CD4-positive, alpha-beta T cell (primary cell): ENCODE measurements at regions not wholly inside any gene's neighbourhood (a gene's known extent, or its start where the extent isn't known, plus 50 kb on each side); places are given as distances from the start of the nearest gene placed in this dataset.

Experiments used
- ATAC-seq: fragments of 200-7000 bp; cut with Tn5 transposase; one replicate; pipeline ENCODE4 v1.10.0; 2022; ENCODE audit warnings: mild to moderate bottlenecking; ENCODE audit not compliant: poor library complexity
- CTCF ChIA-PET: fragments of 350-600 bp; sonication (Branson Sonifier 250); formaldehyde crosslinking; loops from one replicate; lab custom pipeline; 2021; ENCODE audit warnings: antibody characterized with exemption, inconsistent platforms; lab: Charles Lee
- POLR2A ChIA-PET: fragments of 350-600 bp; sonication (Branson Sonifier 250); formaldehyde crosslinking; loops from one replicate; lab custom pipeline; 2021; ENCODE audit warnings: antibody characterized with exemption, inconsistent platforms; lab: Charles Lee
- DNase-seq, 14 experiments: peaks; one replicate each; pipeline ENCODE4 v3.0.0-alpha.2; 2013 to 2020; ENCODE audit warnings: mixed read lengths in 2 of 14
- H3K27ac ChIP-seq, 2 donors: one replicate each; pipeline versions ENCODE4 v1.5.1 to v1.7.0; 2013; ENCODE audit warnings: low read length in 2 of 2, low read depth in 1 of 2, mild to moderate bottlenecking in 1 of 2
- H3K27me3 ChIP-seq, 2 experiments: 1 replicate in 1 of 2; 2 replicates in 1 of 2; pipeline versions ENCODE4 v1.6.1 to v1.7.0; 2013; ENCODE audit warnings: low read length in 2 of 2, control low read depth in 1 of 2, mild to moderate bottlenecking in 1 of 2, moderate library complexity in 1 of 2; ENCODE audit not compliant: insufficient read depth in 2 of 2, control insufficient read depth in 1 of 2
- H3K36me3 ChIP-seq: one replicate; pipeline ENCODE4 v1.6.1; 2013; ENCODE audit warnings: low read length, control low read depth; ENCODE audit not compliant: insufficient read depth
- H3K4me1 ChIP-seq: one replicate; pipeline ENCODE4 v1.6.1; 2013; ENCODE audit warnings: low read length, control low read depth; ENCODE audit not compliant: insufficient read depth
- H3K4me3 ChIP-seq: one replicate; pipeline ENCODE4 v1.5.1; 2013; ENCODE audit warnings: mild to moderate bottlenecking, low read length, moderate library complexity
- H3K9me3 ChIP-seq, 2 experiments: 1 replicate in 1 of 2; 2 replicates in 1 of 2; pipeline versions ENCODE4 v1.6.1 to v1.7.0; 2013; ENCODE audit warnings: low read length in 2 of 2, mild to moderate bottlenecking in 2 of 2, control low read depth in 1 of 2, moderate library complexity in 1 of 2; ENCODE audit not compliant: control insufficient read depth in 1 of 2, insufficient read depth in 1 of 2
- H3K27ac Mint-ChIP-seq: one replicate; pipeline ENCODE4 v1.8.0; 2020; ENCODE audit warnings: mixed read lengths
- H3K27me3 Mint-ChIP-seq: one replicate; pipeline ENCODE4 v1.8.0; 2021; ENCODE audit warnings: mixed read lengths
- H3K36me3 Mint-ChIP-seq: one replicate; pipeline ENCODE4 v1.8.0; 2021; ENCODE audit warnings: low read depth, mixed read lengths
- H3K4me1 Mint-ChIP-seq: one replicate; pipeline ENCODE4 v1.8.0; 2021; ENCODE audit warnings: low read depth, mixed read lengths
- H3K4me3 Mint-ChIP-seq: one replicate; pipeline ENCODE4 v1.8.0; 2020; ENCODE audit warnings: mild to moderate bottlenecking, mixed read lengths
- H3K9me3 Mint-ChIP-seq: one replicate; pipeline ENCODE4 v1.8.0; 2020; ENCODE audit warnings: mixed read lengths
- intact Hi-C, 2 experiments: fragments of 100-400 bp; cut with DNase I in 1 of 2; cut with micrococcal nuclease in 1 of 2; formaldehyde crosslinking; loops; one replicate each; pipeline versions ENCODE4 v1.15.1 to v1.9.0; 2023 to 2025; cut with DNase I, micrococcal nuclease
- TF ChIP-seq, protein P1 (sequence below): fragments of 200-600 bp; IDR thresholded peaks from one replicate; pipeline ENCODE4 v1.8.0; 2022; ENCODE audit warnings: antibody characterized with exemption, mild to moderate bottlenecking

DNA sequence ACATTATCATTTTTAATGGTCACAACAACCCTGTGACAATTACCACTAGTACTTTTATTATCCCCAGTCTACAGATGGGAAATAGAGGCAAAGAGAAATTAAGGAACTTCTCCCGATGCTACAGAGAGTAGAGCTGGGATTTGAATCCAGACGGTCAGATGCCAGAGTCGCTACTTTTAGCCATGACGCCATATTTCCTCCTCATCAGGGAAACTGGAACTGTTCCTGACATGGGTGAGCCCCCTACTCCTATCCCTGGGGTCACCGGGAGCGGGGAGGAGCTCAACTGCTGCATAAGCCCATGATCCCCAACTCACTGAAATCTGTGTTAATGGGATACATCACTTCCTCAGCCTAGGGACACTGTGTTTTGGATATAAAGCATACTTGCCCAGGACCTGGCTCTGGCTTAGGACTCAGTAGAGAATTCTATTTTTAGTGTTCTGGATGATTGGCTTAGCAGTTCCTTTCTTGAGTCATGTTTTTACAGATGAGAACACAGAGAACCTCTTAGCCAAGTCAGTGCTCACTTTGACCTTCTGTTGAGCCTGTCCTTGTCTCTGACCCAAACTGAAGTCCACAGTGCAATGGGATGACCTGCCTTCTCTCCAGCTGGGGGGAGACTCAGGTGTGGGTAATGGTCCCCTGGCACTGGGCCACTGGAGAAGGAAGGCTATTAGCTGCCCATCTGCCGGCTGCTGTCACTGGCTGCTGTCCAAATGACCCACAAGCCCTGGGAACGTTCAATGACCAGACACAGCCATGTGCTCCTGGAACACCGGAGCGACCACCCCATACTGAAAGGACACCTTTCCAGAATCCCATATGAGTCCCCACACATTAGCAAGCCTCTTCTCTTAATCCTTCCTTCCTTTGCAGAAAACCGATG lies 90.8 kb upstream of the SHISA3 start:
- Mint-ChIP-seq H3K4me3 (no peak overlapping the region), H3K27ac (no peak overlapping the region), H3K36me3 (no peaks in the 10 kb centered on the region), H3K4me1 (no peaks in the 10 kb centered on the region), H3K27me3 (peaks cover 30% of the 10 kb centered on the region), H3K9me3 (no peaks in the 10 kb centered on the region)
- no peaks in the 10 kb centered on the region for H3K36me3 ChIP-seq
- H3K27me3 ChIP-seq: peaks cover 0 to 10% of the 10 kb centered on the region in 2 experiments
- H3K4me3 ChIP-seq: no peak overlapping the region
- no peak for DNase-seq
- TF ChIP-seq, protein P1, sequence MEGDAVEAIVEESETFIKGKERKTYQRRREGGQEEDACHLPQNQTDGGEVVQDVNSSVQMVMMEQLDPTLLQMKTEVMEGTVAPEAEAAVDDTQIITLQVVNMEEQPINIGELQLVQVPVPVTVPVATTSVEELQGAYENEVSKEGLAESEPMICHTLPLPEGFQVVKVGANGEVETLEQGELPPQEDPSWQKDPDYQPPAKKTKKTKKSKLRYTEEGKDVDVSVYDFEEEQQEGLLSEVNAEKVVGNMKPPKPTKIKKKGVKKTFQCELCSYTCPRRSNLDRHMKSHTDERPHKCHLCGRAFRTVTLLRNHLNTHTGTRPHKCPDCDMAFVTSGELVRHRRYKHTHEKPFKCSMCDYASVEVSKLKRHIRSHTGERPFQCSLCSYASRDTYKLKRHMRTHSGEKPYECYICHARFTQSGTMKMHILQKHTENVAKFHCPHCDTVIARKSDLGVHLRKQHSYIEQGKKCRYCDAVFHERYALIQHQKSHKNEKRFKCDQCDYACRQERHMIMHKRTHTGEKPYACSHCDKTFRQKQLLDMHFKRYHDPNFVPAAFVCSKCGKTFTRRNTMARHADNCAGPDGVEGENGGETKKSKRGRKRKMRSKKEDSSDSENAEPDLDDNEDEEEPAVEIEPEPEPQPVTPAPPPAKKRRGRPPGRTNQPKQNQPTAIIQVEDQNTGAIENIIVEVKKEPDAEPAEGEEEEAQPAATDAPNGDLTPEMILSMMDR: no peak
- H3K4me1 ChIP-seq: no peaks in the 10 kb centered on the region
- H3K27ac ChIP-seq: no peak overlapping the region
- no peaks in the 10 kb centered on the region for H3K9me3 ChIP-seq
- no peak for ATAC-seq
- intact Hi-C loops: no loop called here
- POLR2A ChIA-PET: no interaction called here
- CTCF ChIA-PET: no interaction called here

DNA sequence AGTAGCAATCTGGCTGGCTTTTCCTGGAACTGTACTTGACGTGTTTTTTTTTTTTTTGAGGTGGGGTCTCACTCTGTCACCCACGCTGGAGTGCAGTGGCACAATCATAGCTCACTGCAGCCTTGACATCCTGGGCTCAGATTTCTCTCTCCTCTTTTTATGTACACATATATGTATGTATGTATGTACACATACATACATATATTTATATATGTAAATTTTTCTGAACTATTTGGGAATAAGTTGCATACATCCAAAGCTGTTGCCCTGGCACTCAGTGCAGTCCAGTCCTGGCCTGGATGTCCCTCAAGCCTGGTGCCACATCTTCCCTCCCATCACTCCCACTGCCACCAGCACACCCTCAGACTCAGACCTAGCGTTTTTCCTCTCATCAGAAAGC lies 89.0 kb upstream of the SHISA3 start:
- H3K4me3 Mint-ChIP-seq: no peak overlapping the region
- ChIA-PET CTCF (no interaction called here), POLR2A (no interaction called here)
- ATAC-seq (no peak), DNase-seq (no peak)
- intact Hi-C loops: no loop called here
- H3K27me3 Mint-ChIP-seq: peaks cover 22% of the 10 kb centered on the region
- Histone ChIP-seq H3K27ac (no peak overlapping the region), H3K36me3 (no peaks in the 10 kb centered on the region), H3K9me3 (no peaks in the 10 kb centered on the region), H3K27me3 (peaks cover 0 to 3% of the 10 kb centered on the region in 2 experiments), H3K4me1 (no peaks in the 10 kb centered on the region), H3K4me3 (no peak overlapping the region)
- H3K36me3 Mint-ChIP-seq: no peaks in the 10 kb centered on the region
- H3K4me1 Mint-ChIP-seq: no peaks in the 10 kb centered on the region
- H3K27ac Mint-ChIP-seq: no peak overlapping the region
- TF ChIP-seq, protein P1: no peak
- H3K9me3 Mint-ChIP-seq: no peaks in the 10 kb centered on the region

DNA sequence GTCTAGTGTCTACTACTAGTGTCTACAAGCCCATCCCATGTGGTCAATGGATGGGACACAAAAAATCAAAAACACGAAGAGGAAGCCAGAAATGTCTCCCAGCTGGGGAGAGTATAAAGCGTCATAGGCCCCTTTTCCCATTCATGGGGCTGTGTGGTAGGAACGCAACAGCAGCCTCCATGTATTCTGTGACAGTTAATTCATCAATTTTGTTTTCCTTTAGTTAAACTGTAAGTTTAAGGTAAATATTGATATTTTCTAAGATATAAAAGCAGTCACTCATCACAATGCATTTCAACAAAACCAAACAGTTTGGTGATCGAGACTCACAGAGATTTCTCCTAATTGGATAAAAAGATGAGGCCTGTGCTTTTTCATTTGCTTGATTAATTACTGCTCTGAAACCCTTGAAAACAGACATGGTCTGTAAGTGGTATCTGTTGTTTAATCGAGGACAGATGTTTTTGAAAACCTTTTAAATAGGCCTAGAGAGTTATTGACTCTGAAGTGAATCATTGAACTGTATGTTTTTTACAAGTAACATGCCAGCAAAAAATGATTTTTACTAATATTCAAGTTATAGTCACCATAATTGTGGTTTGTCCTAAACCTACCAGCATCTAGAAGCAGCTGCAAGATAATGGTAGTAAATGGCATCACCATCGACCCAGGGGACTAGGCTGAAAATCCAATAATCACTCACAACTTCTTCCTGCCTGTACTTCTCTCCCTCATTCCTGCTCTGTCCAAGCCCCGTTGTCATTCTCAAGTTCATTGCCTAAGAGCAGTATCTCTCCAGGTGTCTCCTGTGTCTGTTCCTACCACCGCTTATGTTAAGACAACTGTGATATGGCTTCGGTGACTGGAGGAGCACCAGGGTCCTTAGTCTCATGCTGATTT lies 87.7 kb upstream of the SHISA3 start:
- Histone ChIP-seq H3K4me3 (no peak overlapping the region), H3K27ac (no peak overlapping the region), H3K9me3 (peaks cover 0 to under 1% of the 10 kb centered on the region in 2 experiments), H3K36me3 (no peaks in the 10 kb centered on the region), H3K27me3 (peaks cover 0 to 5% of the 10 kb centered on the region in 2 experiments), H3K4me1 (no peaks in the 10 kb centered on the region)
- TF ChIP-seq, protein P1: no peak
- DNase-seq (no peak), ATAC-seq (no peak)
- ChIA-PET CTCF (no interaction called here), POLR2A (no interaction called here)
- Mint-ChIP-seq H3K27me3 (peaks cover 26% of the 10 kb centered on the region), H3K36me3 (no peaks in the 10 kb centered on the region), H3K4me3 (no peak overlapping the region), H3K27ac (no peak overlapping the region), H3K4me1 (no peaks in the 10 kb centered on the region), H3K9me3 (no peaks in the 10 kb centered on the region)
- intact Hi-C loops: no loop called here
